Mucosa of descending colon (tissue), 3 donors: ENCODE measurements at regions not wholly inside any gene's neighbourhood (a gene's known extent, or its start where the extent isn't known, plus 50 kb on each side); places are given as distances from the start of the nearest gene placed in this dataset.

Experiments used
- ATAC-seq: fragments of 200-7000 bp; cut with Tn5 transposase; one replicate; pipeline ENCODE4 v1.9.1; 2020; ENCODE audit warnings: mild to moderate bottlenecking, moderate library complexity
- DNase-seq, 3 donors: peaks; one replicate each; pipeline ENCODE4 v3.0.0-alpha.2; 2020
- H3K36me3 ChIP-seq: fragments of 200-600 bp; one replicate; pipeline ENCODE4 v1.8.0; 2021; ENCODE audit warnings: low read depth, mild to moderate bottlenecking
- H3K4me1 ChIP-seq: fragments of 200-600 bp; one replicate; pipeline ENCODE4 v1.8.0; 2021; ENCODE audit warnings: low read depth, mild to moderate bottlenecking
- H3K4me3 ChIP-seq: fragments of 200-600 bp; one replicate; pipeline ENCODE4 v1.8.0; 2021; ENCODE audit warnings: mild to moderate bottlenecking
- H3K9me3 ChIP-seq: fragments of 200-600 bp; one replicate; pipeline ENCODE4 v1.8.0; 2021; ENCODE audit warnings: mild to moderate bottlenecking
- intact Hi-C, 2 donors: fragments of 100-400 bp; cut with DNase I in 1 of 2; cut with micrococcal nuclease in 1 of 2; formaldehyde crosslinking; loops; one replicate each; pipeline versions ENCODE4 v1.11.0 to v1.11.1; 2022; cut with DNase I, micrococcal nuclease
- TF ChIP-seq, protein P1 (sequence below): fragments of 200-600 bp; IDR thresholded peaks from one replicate; pipeline ENCODE4 v1.8.0; 2022; ENCODE audit warnings: antibody characterized with exemption, mild to moderate bottlenecking
- donor health status: DM: no; HTN: no; CAD: no; lungs with moderate emphysema.
- donor health status: DM: no; HTN: no; CAD: no.
- donor health status: DM: no; HTN: yes; CAD: no.

GRCh38 chr9:134552349-134552990 lies 89.1 kb upstream of the COL5A1 start:
- intact Hi-C loops, result no loop called here
- no peak overlapping the region for H3K4me3 ChIP-seq
- ATAC-seq (no peak), DNase-seq (peak in 1 of 3 donors; percentile 18)
- TF ChIP-seq, protein P1, sequence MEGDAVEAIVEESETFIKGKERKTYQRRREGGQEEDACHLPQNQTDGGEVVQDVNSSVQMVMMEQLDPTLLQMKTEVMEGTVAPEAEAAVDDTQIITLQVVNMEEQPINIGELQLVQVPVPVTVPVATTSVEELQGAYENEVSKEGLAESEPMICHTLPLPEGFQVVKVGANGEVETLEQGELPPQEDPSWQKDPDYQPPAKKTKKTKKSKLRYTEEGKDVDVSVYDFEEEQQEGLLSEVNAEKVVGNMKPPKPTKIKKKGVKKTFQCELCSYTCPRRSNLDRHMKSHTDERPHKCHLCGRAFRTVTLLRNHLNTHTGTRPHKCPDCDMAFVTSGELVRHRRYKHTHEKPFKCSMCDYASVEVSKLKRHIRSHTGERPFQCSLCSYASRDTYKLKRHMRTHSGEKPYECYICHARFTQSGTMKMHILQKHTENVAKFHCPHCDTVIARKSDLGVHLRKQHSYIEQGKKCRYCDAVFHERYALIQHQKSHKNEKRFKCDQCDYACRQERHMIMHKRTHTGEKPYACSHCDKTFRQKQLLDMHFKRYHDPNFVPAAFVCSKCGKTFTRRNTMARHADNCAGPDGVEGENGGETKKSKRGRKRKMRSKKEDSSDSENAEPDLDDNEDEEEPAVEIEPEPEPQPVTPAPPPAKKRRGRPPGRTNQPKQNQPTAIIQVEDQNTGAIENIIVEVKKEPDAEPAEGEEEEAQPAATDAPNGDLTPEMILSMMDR, result no peak
- no peaks in the 10 kb centered on the region for H3K9me3 ChIP-seq
- no peaks in the 10 kb centered on the region for H3K36me3 ChIP-seq
- H3K4me1 ChIP-seq, result no peaks in the 10 kb centered on the region

DNA sequence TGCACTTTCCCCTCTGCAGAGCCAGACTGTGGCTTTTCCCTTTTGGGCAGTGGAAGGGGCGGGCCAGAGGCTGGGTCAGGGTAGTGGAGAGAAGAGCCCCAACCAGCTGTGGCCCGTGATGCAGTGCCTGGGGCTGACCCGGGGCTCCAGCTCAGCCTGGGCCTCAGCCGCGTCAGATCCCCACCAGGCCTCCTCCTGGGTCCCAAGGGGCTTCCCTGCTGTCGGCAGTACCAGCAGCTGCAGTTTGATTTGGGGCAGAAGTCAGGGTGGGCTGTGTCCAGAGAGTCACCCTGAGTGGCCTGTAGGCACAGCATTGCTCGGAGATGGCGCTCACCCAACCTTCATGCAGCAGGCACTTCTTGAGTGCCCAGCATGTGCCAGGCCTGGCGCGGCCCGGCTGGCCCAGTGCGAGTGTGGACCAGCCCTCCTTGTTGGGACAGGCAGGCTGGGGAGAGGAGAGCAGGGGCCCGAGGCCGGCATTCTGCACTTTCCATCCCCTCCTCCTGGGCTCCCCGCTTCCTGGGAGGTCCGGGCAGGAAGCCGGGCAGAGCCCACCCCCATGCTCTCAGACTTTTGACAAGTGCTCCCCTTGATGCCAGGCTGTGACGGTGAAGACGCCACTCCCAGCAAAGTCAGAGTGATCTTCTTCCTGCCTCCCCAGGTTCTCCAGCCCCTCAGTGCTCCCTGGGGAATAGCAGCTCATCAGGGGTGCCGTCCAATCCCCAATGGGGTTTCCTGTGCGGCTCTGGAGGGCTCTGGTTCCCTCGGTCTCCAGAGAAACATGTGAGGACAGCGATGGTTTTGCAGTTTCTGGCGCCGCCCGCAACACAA lies 88.3 kb upstream of the COL5A1 start:
- Histone ChIP-seq H3K4me1 (no peaks in the 10 kb centered on the region), H3K9me3 (no peaks in the 10 kb centered on the region), H3K4me3 (no peak overlapping the region), H3K36me3 (no peaks in the 10 kb centered on the region)
- TF ChIP-seq, protein P1, result no peak
- intact Hi-C loops, result no loop called here
- DNase-seq (peak in 1 of 3 donors; percentile 11), ATAC-seq (peak; percentile 9)

DNA sequence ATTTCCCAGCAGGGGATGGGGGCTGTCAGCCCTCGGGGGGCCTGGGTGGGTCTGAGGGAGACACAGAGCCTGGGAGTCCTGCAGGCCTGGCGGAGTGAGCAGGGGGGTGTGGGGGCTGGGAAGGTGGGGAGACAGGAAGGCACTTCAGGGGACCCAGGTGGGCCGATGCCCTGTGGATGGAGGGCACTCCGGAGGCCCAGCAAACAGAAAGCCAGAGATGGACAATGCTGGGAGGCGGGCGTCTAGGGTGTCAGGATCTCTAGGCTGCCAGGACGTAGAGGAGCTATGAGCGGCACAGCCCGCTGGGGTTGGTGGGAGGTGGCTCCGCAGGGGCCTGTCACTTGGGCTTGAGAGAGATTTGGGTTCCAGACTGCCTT lies 87.6 kb upstream of the COL5A1 start:
- H3K4me1 ChIP-seq, result no peaks in the 10 kb centered on the region
- DNase-seq (peak in 1 of 3 donors; percentile 4), ATAC-seq (no peak)
- TF ChIP-seq, protein P1, result no peak
- intact Hi-C loops, result no loop called here
- H3K36me3 ChIP-seq, result no peaks in the 10 kb centered on the region
- H3K9me3 ChIP-seq, result no peaks in the 10 kb centered on the region
- H3K4me3 ChIP-seq, result no peak overlapping the region

DNA sequence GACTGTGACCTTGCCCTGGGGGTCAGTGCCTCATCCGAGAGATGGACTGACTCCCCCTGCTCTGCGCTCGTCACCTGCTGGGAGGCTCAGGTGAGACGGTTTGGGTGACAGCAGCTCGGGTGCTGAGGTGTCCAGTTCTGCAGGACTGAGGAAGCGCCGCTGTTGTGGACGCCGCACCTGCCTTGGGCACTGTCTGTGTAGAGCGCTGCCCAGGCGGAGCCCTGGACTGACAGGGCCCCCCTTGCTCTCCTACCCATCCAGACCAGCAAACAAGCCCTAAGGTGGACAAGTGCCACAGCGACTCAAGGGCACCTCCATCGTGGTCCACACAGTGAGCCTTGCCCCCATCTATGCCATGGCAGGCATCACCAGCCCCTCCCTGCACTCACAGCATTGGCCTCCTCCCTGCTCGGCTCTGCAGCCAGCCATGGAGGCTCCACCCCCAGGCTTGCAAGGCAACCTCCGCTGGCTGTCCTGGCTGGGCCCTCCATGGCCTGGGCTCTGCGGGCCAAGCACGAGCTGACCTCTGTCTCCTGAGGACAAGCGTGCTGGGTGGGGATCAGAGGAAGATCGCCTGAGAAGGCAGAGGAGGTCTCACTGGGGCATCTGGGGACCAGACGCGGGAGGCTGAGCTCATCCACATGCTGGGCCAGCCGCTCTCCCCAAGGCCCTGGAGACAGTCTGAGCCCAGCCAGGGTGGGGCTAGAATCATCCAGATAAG lies 87.1 kb upstream of the COL5A1 start:
- intact Hi-C loops, result no loop called here
- Histone ChIP-seq H3K4me3 (no peak overlapping the region), H3K9me3 (no peaks in the 10 kb centered on the region), H3K4me1 (no peaks in the 10 kb centered on the region), H3K36me3 (no peaks in the 10 kb centered on the region)
- ATAC-seq (peak; percentile 11), DNase-seq (peak in 1 of 3 donors; percentile 28)
- TF ChIP-seq, protein P1, result no peak

GRCh38 chr9:134555094-134555650 lies 86.4 kb upstream of the COL5A1 start:
- ATAC-seq (no peak), DNase-seq (no peak)
- intact Hi-C loops, result no loop called here
- Histone ChIP-seq H3K9me3 (no peaks in the 10 kb centered on the region), H3K4me3 (no peak overlapping the region), H3K36me3 (no peaks in the 10 kb centered on the region), H3K4me1 (no peaks in the 10 kb centered on the region)
- TF ChIP-seq, protein P1, result no peak
